K562 (cell line): ENCODE measurements at regions not wholly inside any gene's neighbourhood (a gene's known extent, or its start where the extent isn't known, plus 50 kb on each side); places are given as distances from the start of the nearest gene placed in this dataset.

Experiments
- ATAC-seq: fragments of 200-7000 bp; cut with Tn5 transposase; 3 replicates; pipeline ENCODE4 v1.9.1; 2020; ENCODE audit warnings: moderate library complexity
- BruUV-seq: library from RNA; stranded (reverse); fragments of 400-500 nt; replicated peaks from 2 replicates; lab custom pipeline; 2021; lab: Mats Ljungman, UMichigan
- CTCF ChIA-PET: fragments of 300-600 bp; formaldehyde crosslinking; extraction: SDS; loops from one replicate; lab custom pipeline; 2021; ENCODE audit warnings: low intra/inter-chr PET ratio; lab: Yijun Ruan, JAX
- POLR2A ChIA-PET: fragments of 300-600, 350-650 bp; sonication (Branson Sonifier 250); formaldehyde crosslinking; extraction: SDS; loops from one replicate; lab custom pipeline; 2021; ENCODE audit warnings: antibody characterized with exemption, inconsistent platforms; lab: Yijun Ruan, JAX
- DNase-seq, 4 experiments: peaks; one replicate each; pipeline versions ENCODE4 v3.0.0 to v3.0.0-alpha.2; 2011 to 2018; ENCODE audit warnings: low spot score in 3 of 4, mixed read lengths in 3 of 4; ENCODE audit errors: extremely low read depth in 1 of 4
- FAIRE-seq: peaks from 2 replicates; lab custom pipeline; 2011; peaks lifted over from hg19 to GRCh38; lab: Jason Lieb, UNC
- H2AFZ ChIP-seq: 2 replicates; pipeline ENCODE4 v1.6.0; 2011; ENCODE audit warnings: low read depth, low read length, control low read depth, inconsistent platforms
- H3K27ac ChIP-seq: fragments of 200-600 bp; 3 replicates; pipeline ENCODE4 v1.8.0; 2011; ENCODE audit warnings: low read depth, mild to moderate bottlenecking, control low read depth, inconsistent platforms, low read length, moderate library complexity, mixed read lengths; ENCODE audit errors: extremely low read depth
- H3K27me3 ChIP-seq, 2 experiments: fragments of 300-600 bp in 1 of 2; 2 replicates in 1 of 2; 3 replicates in 1 of 2; pipeline versions ENCODE4 v1.6.0 to v1.8.0; 2011; ENCODE audit warnings: inconsistent platforms in 2 of 2, low read length in 2 of 2, mild to moderate bottlenecking in 1 of 2, mixed read lengths in 1 of 2, moderate library complexity in 1 of 2; ENCODE audit not compliant: control insufficient read depth in 2 of 2, insufficient read depth in 2 of 2
- H3K36me3 ChIP-seq: fragments of 300-600 bp; 3 replicates; pipeline ENCODE4 v1.8.0; 2011; ENCODE audit warnings: mild to moderate bottlenecking, low read length, inconsistent platforms; ENCODE audit not compliant: control insufficient read depth, insufficient read depth
- H3K4me1 ChIP-seq, 2 experiments: fragments of 200-600 bp in 1 of 2; replicated peaks in 1 of 2; 2 replicates in 1 of 2; 3 replicates in 1 of 2; pipeline versions ENCODE4 v1.5.1 to v1.8.0; 2011; ENCODE audit warnings: inconsistent platforms in 2 of 2, low read length in 2 of 2, mild to moderate bottlenecking in 1 of 2, mixed read lengths in 1 of 2, moderate library complexity in 1 of 2; ENCODE audit not compliant: control insufficient read depth in 2 of 2, insufficient read depth in 2 of 2
- H3K4me2 ChIP-seq: 2 replicates; pipeline ENCODE4 v1.6.1; 2011; ENCODE audit warnings: low read length, control low read depth, inconsistent platforms, mixed read lengths; ENCODE audit not compliant: insufficient read depth
- H3K4me3 ChIP-seq: fragments of 200-600 bp; sonication (generic), shearing (Covaris generic); 2 replicates; pipeline ENCODE4 v1.5.1; 2016; ENCODE audit warnings: control low read depth, inconsistent platforms
- H3K79me2 ChIP-seq: fragments of 200-600 bp; 3 replicates; pipeline ENCODE4 v1.8.0; 2011; ENCODE audit warnings: low read length, inconsistent platforms; ENCODE audit not compliant: control insufficient read depth, insufficient read depth
- H3K9ac ChIP-seq, 2 experiments: 2 replicates each; pipeline versions ENCODE4 v1.6.0 to v1.6.1; 2011; ENCODE audit warnings: low read depth in 2 of 2, low read length in 2 of 2, control low read depth in 1 of 2, inconsistent platforms in 1 of 2, mild to moderate bottlenecking in 1 of 2, mixed read lengths in 1 of 2; ENCODE audit not compliant: insufficient read depth in 1 of 2
- H3K9me1 ChIP-seq: one replicate; pipeline ENCODE4 v1.6.0; 2011; ENCODE audit warnings: inconsistent platforms, mild to moderate bottlenecking, low read length, moderate library complexity; ENCODE audit not compliant: control insufficient read depth, insufficient read depth
- H3K9me3 ChIP-seq: replicated peaks from 2 replicates; pipeline ENCODE4 v1.5.1; 2011; ENCODE audit warnings: low read depth, low read length, inconsistent platforms; ENCODE audit not compliant: control insufficient read depth, insufficient read depth
- H4K20me1 ChIP-seq: replicated peaks from 2 replicates; pipeline ENCODE4 v1.6.1; 2011; ENCODE audit warnings: low read length, inconsistent platforms, mixed read lengths; ENCODE audit not compliant: control insufficient read depth, insufficient read depth
- DNMT1 ChIP-seq: fragments of 450-650 bp; IDR thresholded peaks from 2 replicates; pipeline ENCODE4 v1.6.1; 2016; ENCODE audit warnings: antibody characterized with exemption, mild to moderate bottlenecking
- ETS2 ChIP-seq: IDR thresholded peaks from 2 replicates; pipeline ENCODE4 v1.6.1; 2016; ENCODE audit warnings: borderline replicate concordance, missing genetic modification characterization, mild to moderate bottlenecking, moderate library complexity, missing compliant biosample characterization; ENCODE audit not compliant: poor library complexity, severe bottlenecking
- EWSR1 ChIP-seq: fragments of 450-650 bp; IDR thresholded peaks from 2 replicates; pipeline ENCODE4 v1.6.1; 2018; ENCODE audit warnings: borderline replicate concordance, mild to moderate bottlenecking, low read depth, moderate library complexity; ENCODE audit not compliant: partially characterized antibody
- FOXK2 ChIP-seq, 2 experiments: fragments of 450-650 bp; IDR thresholded peaks in 1 of 2; conservative IDR thresholded peaks in 1 of 2; 2 replicates each; pipeline ENCODE4 v1.6.1; 2016; ENCODE audit warnings: low read depth in 2 of 2, mild to moderate bottlenecking in 1 of 2
- FOXM1 ChIP-seq, 2 experiments: fragments of 450-650 bp in 1 of 2; sonication (generic) in 1 of 2; formaldehyde crosslinking in 1 of 2; IDR thresholded peaks; 2 replicates each; pipeline versions ENCODE4 v1.6.1 to v1.9.0; 2017 to 2022; ENCODE audit warnings: low read depth in 2 of 2, mild to moderate bottlenecking in 2 of 2, missing genetic modification reagents in 1 of 2, moderate library complexity in 1 of 2
- GATAD2A ChIP-seq: fragments of 450-650 bp; IDR thresholded peaks from 2 replicates; pipeline ENCODE4 v1.6.1; 2017
- MAFG ChIP-seq: fragments of 450-650 bp; conservative IDR thresholded peaks from 2 replicates; pipeline ENCODE4 v1.6.1; 2016; ENCODE audit warnings: missing genetic modification characterization, missing compliant biosample characterization
- MTF1 ChIP-seq: fragments of 250-450 bp; sonication (Bioruptor Pico); IDR thresholded peaks from 2 replicates; pipeline ENCODE4 v1.9.0; 2021; ENCODE audit warnings: moderate library complexity, mild to moderate bottlenecking, inconsistent platforms, borderline replicate concordance
- SREBF1 ChIP-seq: fragments of 150-350 bp; IDR thresholded peaks from 2 replicates; pipeline ENCODE4 v1.6.1; 2014; ENCODE audit warnings: antibody characterized with exemption, low read depth, low read length, borderline replicate concordance
- ZFP1 ChIP-seq: fragments of 450-650 bp; formaldehyde crosslinking; IDR thresholded peaks from 2 replicates; pipeline ENCODE4 v1.4.0; 2020; ENCODE audit warnings: mild to moderate bottlenecking, mixed read lengths
- ZNF124 ChIP-seq: sonication (generic); formaldehyde crosslinking; IDR thresholded peaks from 2 replicates; pipeline ENCODE4 v1.8.1; 2022; ENCODE audit warnings: missing genetic modification reagents
- ZNF175 ChIP-seq: fragments of 200-800 bp; sonication (Bioruptor generic); IDR thresholded peaks from 2 replicates; pipeline ENCODE4 v1.6.1; 2016; ENCODE audit warnings: low read depth, mild to moderate bottlenecking, missing genetic modification characterization, missing compliant biosample characterization
- ZNF239 ChIP-seq: fragments of 250-450 bp; sonication (Bioruptor Pico); IDR thresholded peaks from 2 replicates; pipeline ENCODE4 v1.4.0; 2020; ENCODE audit warnings: mild to moderate bottlenecking
- WGBS: fragments of 100-300 bp; shearing (Covaris generic); methylation state at CpG from one replicate; pipeline ENCODE4 v1.1.6; 2016; ENCODE audit warnings: low coverage, mixed read lengths; ENCODE audit not compliant: insufficient coverage; ENCODE audit errors: missing lambda C conversion rate; 5-methylcytosine and 5-hydroxymethylcytosine counted together
- in situ Hi-C: fragments of 300-500 bp; cut with MboI; formaldehyde crosslinking; loops from 4 replicates; pipeline ENCODE4 v1.15.0; 2018; ENCODE audit warnings: inconsistent platforms, mixed read lengths
- intact Hi-C: fragments of 100-400 bp; cut with micrococcal nuclease; formaldehyde crosslinking; loops from 2 replicates; pipeline ENCODE4 v1.14.2; 2022
- TF ChIP-seq, protein P1 (sequence below): sonication (generic); formaldehyde crosslinking; IDR thresholded peaks from 2 replicates; pipeline ENCODE4 v1.8.0; 2022; ENCODE audit warnings: mild to moderate bottlenecking, missing genetic modification reagents
- TF ChIP-seq, protein P2 (sequence below): fragments of 250-450 bp; sonication (Bioruptor Pico); IDR thresholded peaks from 2 replicates; pipeline ENCODE4 v1.5.0; 2021; ENCODE audit warnings: mild to moderate bottlenecking, borderline replicate concordance

DNA sequence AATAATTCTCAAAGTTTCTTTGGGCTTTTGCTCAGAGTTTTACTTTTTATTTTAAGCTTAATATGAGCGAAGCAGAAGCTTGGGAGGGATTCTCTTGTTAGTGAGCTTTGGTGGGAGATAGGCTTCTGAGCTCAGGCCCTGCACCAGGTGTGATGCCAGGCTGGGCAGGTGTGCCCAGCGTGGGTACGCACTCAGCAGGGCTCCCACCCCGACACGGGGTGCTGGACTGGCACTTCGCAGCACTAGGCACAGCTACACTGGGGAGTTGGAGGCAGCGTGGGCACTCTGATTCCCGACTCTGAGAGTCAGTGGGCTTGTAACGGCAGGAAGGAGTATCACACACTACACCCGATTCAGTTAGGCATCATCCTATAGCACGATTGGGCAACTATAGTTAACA is 244.0 kb downstream of the KLF13 start:
- ATAC-seq (no peak), FAIRE-seq (no peak), DNase-seq (no peak)
- Histone ChIP-seq H2AFZ (no peak overlapping the region), H3K9ac (no peak overlapping the region), H3K79me2 (no peaks in the 10 kb centered on the region), H3K9me1 (no peaks in the 10 kb centered on the region), H3K4me2 (no peak overlapping the region), H3K27ac (no peak overlapping the region), H3K27me3 (peaks cover 0 to 4% of the 10 kb centered on the region in 2 experiments; a peak in 1 of 5 replicates), H3K4me3 (no peak overlapping the region), H3K9me3 (no peaks in the 10 kb centered on the region), H3K4me1 (no peaks in the 10 kb centered on the region), H3K36me3 (no peaks in the 10 kb centered on the region), H4K20me1 (no peaks in the 10 kb centered on the region)
- WGBS, result 0% methylated on average over 11 of the region's 11 CpGs
- in situ Hi-C loops (no loop called here), intact Hi-C loops (no loop called here)
- ChIA-PET CTCF (interaction anchor here (2.1 kb wide), 1 partner anchor 404 kb away, joined by 4 read pairs; no protein-coding TSS in a partner anchor), POLR2A (no interaction called here)
- no peak for TF ChIP-seq ZNF124
- no peak for TF ChIP-seq ZFP1
- no peak for TF ChIP-seq MAFG (tag)
- TF ChIP-seq GATAD2A, result no peak
- TF ChIP-seq DNMT1, result no peak
- TF ChIP-seq, protein P1, sequence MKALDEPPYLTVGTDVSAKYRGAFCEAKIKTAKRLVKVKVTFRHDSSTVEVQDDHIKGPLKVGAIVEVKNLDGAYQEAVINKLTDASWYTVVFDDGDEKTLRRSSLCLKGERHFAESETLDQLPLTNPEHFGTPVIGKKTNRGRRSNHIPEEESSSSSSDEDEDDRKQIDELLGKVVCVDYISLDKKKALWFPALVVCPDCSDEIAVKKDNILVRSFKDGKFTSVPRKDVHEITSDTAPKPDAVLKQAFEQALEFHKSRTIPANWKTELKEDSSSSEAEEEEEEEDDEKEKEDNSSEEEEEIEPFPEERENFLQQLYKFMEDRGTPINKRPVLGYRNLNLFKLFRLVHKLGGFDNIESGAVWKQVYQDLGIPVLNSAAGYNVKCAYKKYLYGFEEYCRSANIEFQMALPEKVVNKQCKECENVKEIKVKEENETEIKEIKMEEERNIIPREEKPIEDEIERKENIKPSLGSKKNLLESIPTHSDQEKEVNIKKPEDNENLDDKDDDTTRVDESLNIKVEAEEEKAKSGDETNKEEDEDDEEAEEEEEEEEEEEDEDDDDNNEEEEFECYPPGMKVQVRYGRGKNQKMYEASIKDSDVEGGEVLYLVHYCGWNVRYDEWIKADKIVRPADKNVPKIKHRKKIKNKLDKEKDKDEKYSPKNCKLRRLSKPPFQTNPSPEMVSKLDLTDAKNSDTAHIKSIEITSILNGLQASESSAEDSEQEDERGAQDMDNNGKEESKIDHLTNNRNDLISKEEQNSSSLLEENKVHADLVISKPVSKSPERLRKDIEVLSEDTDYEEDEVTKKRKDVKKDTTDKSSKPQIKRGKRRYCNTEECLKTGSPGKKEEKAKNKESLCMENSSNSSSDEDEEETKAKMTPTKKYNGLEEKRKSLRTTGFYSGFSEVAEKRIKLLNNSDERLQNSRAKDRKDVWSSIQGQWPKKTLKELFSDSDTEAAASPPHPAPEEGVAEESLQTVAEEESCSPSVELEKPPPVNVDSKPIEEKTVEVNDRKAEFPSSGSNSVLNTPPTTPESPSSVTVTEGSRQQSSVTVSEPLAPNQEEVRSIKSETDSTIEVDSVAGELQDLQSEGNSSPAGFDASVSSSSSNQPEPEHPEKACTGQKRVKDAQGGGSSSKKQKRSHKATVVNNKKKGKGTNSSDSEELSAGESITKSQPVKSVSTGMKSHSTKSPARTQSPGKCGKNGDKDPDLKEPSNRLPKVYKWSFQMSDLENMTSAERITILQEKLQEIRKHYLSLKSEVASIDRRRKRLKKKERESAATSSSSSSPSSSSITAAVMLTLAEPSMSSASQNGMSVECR, result no peak
- TF ChIP-seq, protein P2, sequence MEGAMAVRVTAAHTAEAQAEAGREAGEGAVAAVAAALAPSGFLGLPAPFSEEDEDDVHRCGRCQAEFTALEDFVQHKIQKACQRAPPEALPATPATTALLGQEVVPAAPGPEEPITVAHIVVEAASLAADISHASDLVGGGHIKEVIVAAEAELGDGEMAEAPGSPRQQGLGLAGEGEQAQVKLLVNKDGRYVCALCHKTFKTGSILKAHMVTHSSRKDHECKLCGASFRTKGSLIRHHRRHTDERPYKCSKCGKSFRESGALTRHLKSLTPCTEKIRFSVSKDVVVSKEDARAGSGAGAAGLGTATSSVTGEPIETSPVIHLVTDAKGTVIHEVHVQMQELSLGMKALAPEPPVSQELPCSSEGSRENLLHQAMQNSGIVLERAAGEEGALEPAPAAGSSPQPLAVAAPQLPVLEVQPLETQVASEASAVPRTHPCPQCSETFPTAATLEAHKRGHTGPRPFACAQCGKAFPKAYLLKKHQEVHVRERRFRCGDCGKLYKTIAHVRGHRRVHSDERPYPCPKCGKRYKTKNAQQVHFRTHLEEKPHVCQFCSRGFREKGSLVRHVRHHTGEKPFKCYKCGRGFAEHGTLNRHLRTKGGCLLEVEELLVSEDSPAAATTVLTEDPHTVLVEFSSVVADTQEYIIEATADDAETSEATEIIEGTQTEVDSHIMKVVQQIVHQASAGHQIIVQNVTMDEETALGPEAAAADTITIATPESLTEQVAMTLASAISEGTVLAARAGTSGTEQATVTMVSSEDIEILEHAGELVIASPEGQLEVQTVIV, result no peak
- no peak for TF ChIP-seq ETS2
- no peak for TF ChIP-seq MTF1 (CRISPR knock-in tag)
- no peak for TF ChIP-seq FOXK2 (conservative IDR thresholded peaks at IDR 0.05 in 1 of 2, IDR thresholded peaks at IDR 0.05 in 1 of 2; ENCODE audit: low read depth in 2 of 2)
- no peak for TF ChIP-seq SREBF1
- no peak for TF ChIP-seq ZNF175
- no peak for TF ChIP-seq ZNF239 (CRISPR knock-in tag)
- no peak for TF ChIP-seq FOXM1 (IDR thresholded peaks at IDR 0.05; ENCODE audit: low read depth)
- no peak for TF ChIP-seq FOXM1 (CRISPR knock-in tag; IDR thresholded peaks at IDR 0.05; ENCODE audit: low read depth)
- no peak for TF ChIP-seq EWSR1
- BruUV-seq, result no TSS peak
